ENCODE measurements at regions not wholly inside any gene's neighbourhood (a gene's known extent, or its start where the extent isn't known, plus 50 kb on each side); places are given as distances from the start of the nearest gene placed in this dataset.

GRCh38 chr2:181772334-181772733 is 92.0 kb upstream of the NEUROD1 start:
- H3K9me3 Mint-ChIP-seq: peaks cover 0 to 2% (median 0%) of the 10 kb centered on the region in 5 donors
- H3K27ac Mint-ChIP-seq: no peak overlapping the region
- H3K36me3 Mint-ChIP-seq: no peaks in the 10 kb centered on the region
- no peaks in the 10 kb centered on the region for H3K4me1 ChIP-seq (ENCODE audit: insufficient read depth, low read length)
- POLR2A ChIA-PET: no interaction called here
- H3K36me3 ChIP-seq (ENCODE audit: insufficient read depth, low read length): no peaks in the 10 kb centered on the region
- CTCF ChIA-PET: no interaction called here
- no peak overlapping the region for H3K27ac ChIP-seq (ENCODE audit: low read depth, low read length)
- no peak for DNase-seq
- no peaks in the 10 kb centered on the region for H3K4me1 Mint-ChIP-seq
- no peaks in the 10 kb centered on the region for H3K27me3 ChIP-seq (ENCODE audit: insufficient read depth, low read length, poor library complexity, severe bottlenecking)
- peaks cover 2 to 25% of the 10 kb centered on the region in 2 donors for H3K27me3 Mint-ChIP-seq
- no peak overlapping the region for H3K4me3 Mint-ChIP-seq
- H3K4me3 ChIP-seq (ENCODE audit: low read length): no peak overlapping the region
- no peaks in the 10 kb centered on the region for H3K9me3 ChIP-seq (ENCODE audit: low read length)

GRCh38 chr2:181772777-181773176 is 92.5 kb upstream of the NEUROD1 start:
- Mint-ChIP-seq H3K4me3 (no peak overlapping the region), H3K36me3 (no peaks in the 10 kb centered on the region), H3K27me3 (peaks cover 2 to 25% of the 10 kb centered on the region in 2 donors), H3K9me3 (peaks cover 0 to 2% (median 0%) of the 10 kb centered on the region in 5 donors), H3K27ac (no peak overlapping the region), H3K4me1 (no peaks in the 10 kb centered on the region)
- H3K4me1 ChIP-seq (ENCODE audit: insufficient read depth, low read length): no peaks in the 10 kb centered on the region
- H3K36me3 ChIP-seq (ENCODE audit: insufficient read depth, low read length): no peaks in the 10 kb centered on the region
- ChIA-PET POLR2A (no interaction called here), CTCF (no interaction called here)
- no peaks in the 10 kb centered on the region for H3K9me3 ChIP-seq (ENCODE audit: low read length)
- DNase-seq: no peak
- H3K4me3 ChIP-seq (ENCODE audit: low read length): no peak overlapping the region
- no peaks in the 10 kb centered on the region for H3K27me3 ChIP-seq (ENCODE audit: insufficient read depth, low read length, poor library complexity, severe bottlenecking)
- H3K27ac ChIP-seq (ENCODE audit: low read depth, low read length): no peak overlapping the region

GRCh38 chr2:181774685-181775084 is 94.4 kb upstream of the NEUROD1 start:
- H3K4me1 ChIP-seq (ENCODE audit: insufficient read depth, low read length): no peaks in the 10 kb centered on the region
- Mint-ChIP-seq H3K9me3 (no peaks in the 10 kb centered on the region), H3K27ac (no peak overlapping the region), H3K36me3 (no peaks in the 10 kb centered on the region), H3K27me3 (peaks cover 0 to 23% of the 10 kb centered on the region in 2 donors), H3K4me1 (no peaks in the 10 kb centered on the region), H3K4me3 (no peak overlapping the region)
- H3K27me3 ChIP-seq (ENCODE audit: insufficient read depth, low read length, poor library complexity, severe bottlenecking): no peaks in the 10 kb centered on the region
- no peak overlapping the region for H3K27ac ChIP-seq (ENCODE audit: low read depth, low read length)
- no peaks in the 10 kb centered on the region for H3K9me3 ChIP-seq (ENCODE audit: low read length)
- POLR2A ChIA-PET: no interaction called here
- no peaks in the 10 kb centered on the region for H3K36me3 ChIP-seq (ENCODE audit: insufficient read depth, low read length)
- no peak for DNase-seq
- no peak overlapping the region for H3K4me3 ChIP-seq (ENCODE audit: low read length)
- CTCF ChIA-PET: no interaction called here

GRCh38 chr2:181776336-181776735 is 96.0 kb upstream of the NEUROD1 start:
- CTCF ChIA-PET: no interaction called here
- no peaks in the 10 kb centered on the region for H3K4me1 Mint-ChIP-seq

GRCh38 chr2:181777734-181778133 is 97.4 kb upstream of the NEUROD1 start:
- DNase-seq: no peak
- ChIA-PET CTCF (no interaction called here), POLR2A (no interaction called here)
- Mint-ChIP-seq H3K4me3 (no peak overlapping the region), H3K9me3 (no peaks in the 10 kb centered on the region), H3K36me3 (no peaks in the 10 kb centered on the region), H3K27ac (no peak overlapping the region), H3K4me1 (no peaks in the 10 kb centered on the region), H3K27me3 (peaks cover 0 to 20% of the 10 kb centered on the region in 2 donors)
- Histone ChIP-seq H3K4me3 (ENCODE audit: low read length) (no peak overlapping the region), H3K27me3 (ENCODE audit: insufficient read depth, low read length, poor library complexity, severe bottlenecking) (no peaks in the 10 kb centered on the region), H3K27ac (ENCODE audit: low read depth, low read length) (no peak overlapping the region), H3K36me3 (ENCODE audit: insufficient read depth, low read length) (no peaks in the 10 kb centered on the region), H3K4me1 (ENCODE audit: insufficient read depth, low read length) (no peaks in the 10 kb centered on the region), H3K9me3 (ENCODE audit: low read length) (no peaks in the 10 kb centered on the region)

More at GRCh38 chr2:181776336-181776735, 96.0 kb upstream of the NEUROD1 start:
- H3K4me3 ChIP-seq (ENCODE audit: low read length): no peak overlapping the region
- no peaks in the 10 kb centered on the region for H3K36me3 ChIP-seq (ENCODE audit: insufficient read depth, low read length)
- POLR2A ChIA-PET: no interaction called here
- H3K9me3 ChIP-seq (ENCODE audit: low read length): no peaks in the 10 kb centered on the region
- no peak overlapping the region for H3K27ac ChIP-seq (ENCODE audit: low read depth, low read length)
- no peak for DNase-seq
- Mint-ChIP-seq H3K27ac (no peak overlapping the region), H3K4me3 (no peak overlapping the region), H3K27me3 (peaks cover 0 to 23% of the 10 kb centered on the region in 2 donors), H3K9me3 (no peaks in the 10 kb centered on the region), H3K36me3 (no peaks in the 10 kb centered on the region)
- no peaks in the 10 kb centered on the region for H3K27me3 ChIP-seq (ENCODE audit: insufficient read depth, low read length, poor library complexity, severe bottlenecking)
- H3K4me1 ChIP-seq (ENCODE audit: insufficient read depth, low read length): no peaks in the 10 kb centered on the region

- CTCF ChIA-PET: interaction anchor here (0.8 kb wide), 1 partner anchor 9 kb away, joined by 4 read pairs; no protein-coding TSS in a partner anchor
Measured at GRCh38 chr2:181778621-181779201, 98.4 kb upstream of the NEUROD1 start.

GRCh38 chr2:181779288-181780021 is 99.1 kb upstream of the NEUROD1 start:
- Mint-ChIP-seq H3K9me3 (no peaks in the 10 kb centered on the region), H3K36me3 (no peaks in the 10 kb centered on the region), H3K4me1 (no peaks in the 10 kb centered on the region), H3K27me3 (peaks cover 0 to 22% of the 10 kb centered on the region in 2 donors), H3K27ac (no peak overlapping the region), H3K4me3 (no peak overlapping the region)
- POLR2A ChIA-PET: no interaction called here
- Histone ChIP-seq H3K27ac (ENCODE audit: low read depth, low read length) (no peak overlapping the region), H3K9me3 (ENCODE audit: low read length) (no peaks in the 10 kb centered on the region), H3K27me3 (ENCODE audit: insufficient read depth, low read length, poor library complexity, severe bottlenecking) (no peaks in the 10 kb centered on the region), H3K4me1 (ENCODE audit: insufficient read depth, low read length) (no peaks in the 10 kb centered on the region), H3K36me3 (ENCODE audit: insufficient read depth, low read length) (no peaks in the 10 kb centered on the region), H3K4me3 (ENCODE audit: low read length) (no peak overlapping the region)
- CTCF ChIA-PET: no interaction called here
- no peak for DNase-seq

More at GRCh38 chr2:181778621-181779201, 98.4 kb upstream of the NEUROD1 start:
- H3K36me3 Mint-ChIP-seq: no peaks in the 10 kb centered on the region
- Histone ChIP-seq H3K4me1 (ENCODE audit: insufficient read depth, low read length) (no peaks in the 10 kb centered on the region), H3K27ac (ENCODE audit: low read depth, low read length) (no peak overlapping the region), H3K4me3 (ENCODE audit: low read length) (no peak overlapping the region), H3K27me3 (ENCODE audit: insufficient read depth, low read length, poor library complexity, severe bottlenecking) (no peaks in the 10 kb centered on the region), H3K9me3 (ENCODE audit: low read length) (no peaks in the 10 kb centered on the region), H3K36me3 (ENCODE audit: insufficient read depth, low read length) (no peaks in the 10 kb centered on the region)
- H3K9me3 Mint-ChIP-seq: no peaks in the 10 kb centered on the region
- no peak overlapping the region for H3K27ac Mint-ChIP-seq
- no peaks in the 10 kb centered on the region for H3K4me1 Mint-ChIP-seq
- peaks cover 0 to 23% of the 10 kb centered on the region in 2 donors for H3K27me3 Mint-ChIP-seq
- POLR2A ChIA-PET: no interaction called here
- DNase-seq: no peak
- H3K4me3 Mint-ChIP-seq: no peak overlapping the region

- Histone ChIP-seq H3K9me3 (ENCODE audit: low read length) (no peaks in the 10 kb centered on the region), H3K27ac (ENCODE audit: low read depth, low read length) (no peak overlapping the region), H3K27me3 (ENCODE audit: insufficient read depth, low read length, poor library complexity, severe bottlenecking) (no peaks in the 10 kb centered on the region), H3K4me1 (ENCODE audit: insufficient read depth, low read length) (no peaks in the 10 kb centered on the region), H3K36me3 (ENCODE audit: insufficient read depth, low read length) (no peaks in the 10 kb centered on the region), H3K4me3 (ENCODE audit: low read length) (no peak overlapping the region)
- H3K4me3 Mint-ChIP-seq: no peak overlapping the region
- no peaks in the 10 kb centered on the region for H3K9me3 Mint-ChIP-seq
- DNase-seq: no peak
- ChIA-PET CTCF (no interaction called here), POLR2A (no interaction called here)
- peaks cover 0 to 17% of the 10 kb centered on the region in 2 donors for H3K27me3 Mint-ChIP-seq
- H3K4me1 Mint-ChIP-seq: no peaks in the 10 kb centered on the region
- no peaks in the 10 kb centered on the region for H3K36me3 Mint-ChIP-seq
- H3K27ac Mint-ChIP-seq: no peak overlapping the region
Measured at GRCh38 chr2:181780047-181780651, 99.8 kb upstream of the NEUROD1 start.
